ENCODE measurements at regions not wholly inside any gene's neighbourhood (a gene's known extent, or its start where the extent isn't known, plus 50 kb on each side); places are given as distances from the start of the nearest gene placed in this dataset.

DNA sequence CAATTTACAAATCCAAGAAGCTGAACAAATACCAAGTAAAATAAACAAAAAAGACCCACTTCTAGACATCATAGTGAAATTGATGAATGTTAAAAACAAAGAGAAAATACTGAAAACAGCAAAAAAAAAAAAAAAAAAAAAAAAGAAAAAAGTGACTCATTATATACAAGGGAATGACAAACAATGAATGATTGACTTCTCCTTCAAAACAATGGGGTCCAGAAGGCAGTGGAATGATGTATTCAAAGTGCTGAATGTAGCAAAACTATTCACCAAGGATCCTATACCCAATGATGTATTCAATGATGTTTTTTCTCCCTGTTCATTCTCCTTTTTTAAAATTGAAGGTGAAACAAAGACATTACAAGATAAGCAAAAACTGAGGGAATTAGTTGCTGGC, 650.0 kb downstream of the UTRN start (continued):
- TF ChIP-seq CHD7 (IDR thresholded peaks at IDR 0.05; ENCODE audit: insufficient replicate concordance, low read length) (no peak), RFX5 (IDR thresholded peaks at IDR 0.05; ENCODE audit: borderline replicate concordance, low read depth, low read length) (no peak), RBBP5 (IDR thresholded peaks at IDR 0.05; ENCODE audit: borderline replicate concordance, low read depth, low read length) (no peak), TEAD4 (IDR thresholded peaks at IDR 0.05; ENCODE audit: low read depth, low read length) (no peak), SP2 (IDR thresholded peaks at IDR 0.05; ENCODE audit: low read length) (no peak), ZNF274 (IDR thresholded peaks at IDR 0.05; ENCODE audit: borderline replicate concordance, extremely low read depth, low read length) (no peak)

Measured in H1 (cell line).